ENCODE measurements at regions not wholly inside any gene's neighbourhood (a gene's known extent, or its start where the extent isn't known, plus 50 kb on each side); places are given as distances from the start of the nearest gene placed in this dataset.

DNA sequence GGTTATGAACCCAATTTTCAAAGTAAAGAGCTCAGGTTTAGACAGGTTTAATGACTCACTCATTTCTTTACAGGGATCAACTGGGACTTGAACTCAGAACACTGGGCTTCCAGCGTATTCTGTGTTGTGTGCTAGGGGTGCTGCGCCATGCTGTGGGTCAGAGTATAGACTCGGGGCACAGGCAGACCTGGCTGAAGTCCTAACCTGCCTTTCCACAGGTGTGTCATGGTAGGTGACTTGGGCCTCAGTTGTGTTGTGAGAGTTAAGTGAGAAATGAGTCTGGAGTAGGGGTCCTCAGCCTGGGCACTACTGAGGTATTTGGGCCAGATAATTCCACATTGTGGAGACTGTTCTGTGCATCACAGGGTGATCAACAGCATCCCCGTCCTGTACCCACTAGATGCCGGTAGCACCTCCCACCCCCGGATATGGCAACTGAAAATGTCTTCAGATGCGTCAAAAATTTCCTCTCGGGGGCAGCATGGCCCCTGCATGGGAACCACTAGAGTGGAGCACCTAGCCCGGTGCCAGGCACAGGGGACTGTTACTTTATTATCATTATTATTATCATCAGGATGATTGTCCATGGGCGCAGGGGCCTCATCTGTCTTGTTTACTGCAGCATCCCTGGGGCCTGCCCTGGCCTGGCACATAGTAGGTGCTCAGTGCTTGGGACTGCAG is 575.5 kb downstream of the PTPRU start:
- DNase-seq: no peak
- 82 to 86% methylated on average over 10 of the region's 10 CpGs for WGBS, 2 donors
- H3K36me3 ChIP-seq: no peaks in the 10 kb centered on the region
- H3K27me3 ChIP-seq: no peaks in the 10 kb centered on the region
- no peak overlapping the region for H3K4me3 ChIP-seq (replicated peaks in 1 of 3)
- intact Hi-C loops (cut with DNase I): no loop called here
- H3K4me1 ChIP-seq: no peaks in the 10 kb centered on the region
- no peak overlapping the region for H3K27ac ChIP-seq
- H3K9me3 ChIP-seq: no peaks in the 10 kb centered on the region
- TF ChIP-seq POLR2A (IDR thresholded peaks at IDR 0.05): no peak
- TF ChIP-seq, protein P1, sequence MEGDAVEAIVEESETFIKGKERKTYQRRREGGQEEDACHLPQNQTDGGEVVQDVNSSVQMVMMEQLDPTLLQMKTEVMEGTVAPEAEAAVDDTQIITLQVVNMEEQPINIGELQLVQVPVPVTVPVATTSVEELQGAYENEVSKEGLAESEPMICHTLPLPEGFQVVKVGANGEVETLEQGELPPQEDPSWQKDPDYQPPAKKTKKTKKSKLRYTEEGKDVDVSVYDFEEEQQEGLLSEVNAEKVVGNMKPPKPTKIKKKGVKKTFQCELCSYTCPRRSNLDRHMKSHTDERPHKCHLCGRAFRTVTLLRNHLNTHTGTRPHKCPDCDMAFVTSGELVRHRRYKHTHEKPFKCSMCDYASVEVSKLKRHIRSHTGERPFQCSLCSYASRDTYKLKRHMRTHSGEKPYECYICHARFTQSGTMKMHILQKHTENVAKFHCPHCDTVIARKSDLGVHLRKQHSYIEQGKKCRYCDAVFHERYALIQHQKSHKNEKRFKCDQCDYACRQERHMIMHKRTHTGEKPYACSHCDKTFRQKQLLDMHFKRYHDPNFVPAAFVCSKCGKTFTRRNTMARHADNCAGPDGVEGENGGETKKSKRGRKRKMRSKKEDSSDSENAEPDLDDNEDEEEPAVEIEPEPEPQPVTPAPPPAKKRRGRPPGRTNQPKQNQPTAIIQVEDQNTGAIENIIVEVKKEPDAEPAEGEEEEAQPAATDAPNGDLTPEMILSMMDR (IDR thresholded peaks at IDR 0.05): no peak

DNA sequence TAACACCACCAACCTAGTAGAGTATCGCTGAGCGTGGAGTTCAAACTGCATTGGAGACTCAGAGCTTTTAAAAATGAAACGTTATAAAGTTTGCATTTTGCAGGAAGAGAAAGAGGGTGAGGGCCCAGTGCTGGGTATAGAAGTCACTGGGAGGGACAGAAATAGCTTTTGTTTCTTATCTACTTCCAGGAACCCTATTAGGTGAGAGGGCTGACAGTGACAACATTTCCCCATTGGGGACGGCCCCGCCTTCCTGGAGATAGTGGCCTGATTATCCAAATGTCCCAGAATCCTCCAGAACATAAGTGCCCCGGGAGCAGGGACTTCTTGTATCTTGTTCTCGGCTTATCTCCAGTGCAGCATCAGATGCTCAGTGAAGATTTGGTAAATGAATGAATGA is 574.9 kb downstream of the PTPRU start:
- Histone ChIP-seq H3K4me3 (replicated peaks in 1 of 3) (no peak overlapping the region), H3K36me3 (no peaks in the 10 kb centered on the region), H3K27ac (no peak overlapping the region), H3K27me3 (no peaks in the 10 kb centered on the region), H3K4me1 (no peaks in the 10 kb centered on the region), H3K9me3 (no peaks in the 10 kb centered on the region)
- DNase-seq: no peak
- 64 to 71% methylated on average over 7 of the region's 7 CpGs for WGBS, 2 donors
- TF ChIP-seq, protein P1 (IDR thresholded peaks at IDR 0.05): no peak
- no peak for TF ChIP-seq POLR2A (IDR thresholded peaks at IDR 0.05)
- intact Hi-C loops (cut with DNase I): no loop called here

DNA sequence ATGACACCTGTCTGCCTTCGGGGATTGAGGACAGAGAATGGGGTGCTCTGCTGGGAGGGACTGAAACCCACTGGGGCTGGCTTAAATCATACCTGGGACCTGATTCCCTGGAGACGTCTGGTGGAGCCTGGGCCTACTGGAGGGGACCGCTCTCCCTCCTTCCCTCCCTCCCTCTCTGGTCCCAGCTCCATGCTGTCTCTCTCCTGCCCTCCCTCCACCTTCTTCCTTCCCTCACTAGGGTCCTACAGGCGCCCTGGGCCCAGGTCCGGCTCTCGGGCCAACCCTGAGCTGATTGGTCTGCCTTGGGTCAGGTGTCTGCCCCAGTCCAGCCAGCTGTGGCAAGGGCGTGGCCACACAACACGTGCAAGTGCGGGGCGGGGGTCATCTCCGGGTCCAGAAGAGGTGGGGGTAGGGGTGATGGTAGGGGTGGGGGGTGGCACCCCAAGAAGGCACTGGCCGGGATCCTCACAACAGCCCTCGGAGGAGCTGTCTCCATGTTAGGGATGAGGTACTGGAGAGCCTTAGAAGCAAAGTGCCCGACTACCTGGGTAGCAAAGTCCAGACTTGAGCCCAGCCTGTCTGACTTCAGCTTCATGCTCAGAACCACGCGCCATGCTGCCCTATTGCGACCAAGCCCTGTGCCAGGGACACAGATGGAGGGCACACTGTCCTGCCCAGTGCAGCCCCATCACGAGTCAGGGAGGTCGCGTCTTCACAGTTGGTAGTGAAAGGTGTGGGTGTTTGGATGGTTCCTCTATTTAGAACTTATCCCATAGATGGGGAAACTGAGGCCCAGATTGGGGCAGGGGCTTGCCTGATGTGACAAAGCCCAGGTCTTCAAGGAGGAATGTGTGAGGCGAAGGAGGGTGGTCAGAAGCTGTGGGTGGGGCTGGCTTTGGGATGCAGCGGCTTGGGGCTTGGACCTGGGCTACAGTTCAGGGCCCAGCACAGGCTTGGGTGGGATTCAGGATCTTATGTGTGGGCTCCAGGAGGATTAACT is 574.1 kb downstream of the PTPRU start:
- H3K27ac ChIP-seq: no peak overlapping the region
- H3K4me1 ChIP-seq: peaks cover under 1 to 5% of the 10 kb centered on the region in 2 donors
- 83 to 85% methylated on average over 19 of the region's 22 CpGs for WGBS, 2 donors
- H3K27me3 ChIP-seq: no peaks in the 10 kb centered on the region
- no peak for DNase-seq
- no peak for TF ChIP-seq POLR2A (IDR thresholded peaks at IDR 0.05)
- TF ChIP-seq, protein P1 (IDR thresholded peaks at IDR 0.05): no peak
- no peak overlapping the region for H3K4me3 ChIP-seq (replicated peaks in 1 of 3)
- intact Hi-C loops (cut with DNase I): no loop called here
- no peaks in the 10 kb centered on the region for H3K9me3 ChIP-seq
- no peaks in the 10 kb centered on the region for H3K36me3 ChIP-seq

DNA sequence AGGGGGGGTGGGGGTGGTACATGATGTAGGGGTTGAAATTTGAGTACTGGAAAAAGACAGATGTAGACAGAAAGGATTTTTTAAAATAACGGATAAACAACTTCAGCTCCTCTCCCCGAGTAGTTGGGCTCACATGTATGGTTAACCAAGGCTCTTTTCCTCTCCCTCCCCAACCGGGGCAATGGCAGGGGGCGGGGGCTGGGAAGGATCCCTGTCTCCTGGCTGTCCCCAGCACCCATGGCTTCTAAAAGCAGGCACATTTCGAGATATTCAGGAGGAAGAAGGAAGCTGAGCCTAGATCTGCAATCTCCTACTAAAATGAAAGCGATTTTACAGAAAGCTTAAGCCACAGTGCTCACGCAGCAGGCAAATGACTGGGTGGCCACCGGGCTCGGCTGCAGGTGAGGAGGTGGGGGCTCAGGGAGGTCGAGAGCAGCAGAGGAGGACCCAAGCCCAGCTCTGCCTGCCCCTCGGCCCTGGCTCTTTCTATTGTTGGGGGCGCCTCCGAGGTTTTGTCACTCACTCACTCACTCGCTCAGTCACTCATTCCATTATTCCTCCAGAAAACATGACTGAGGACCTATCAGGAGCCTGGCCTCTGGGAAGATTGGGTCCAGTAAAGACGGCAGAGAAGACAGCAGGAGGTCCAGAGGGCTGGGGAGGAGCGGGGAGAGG is 573.3 kb downstream of the PTPRU start:
- no peaks in the 10 kb centered on the region for H3K27me3 ChIP-seq
- no peak for TF ChIP-seq POLR2A (IDR thresholded peaks at IDR 0.05)
- TF ChIP-seq, protein P1 (IDR thresholded peaks at IDR 0.05): no peak
- H3K27ac ChIP-seq: no peak overlapping the region
- no peaks in the 10 kb centered on the region for H3K36me3 ChIP-seq
- WGBS, 2 donors: 67 to 68% methylated on average over 16 of the region's 16 CpGs
- DNase-seq: no peak
- H3K4me3 ChIP-seq (replicated peaks in 1 of 3): no peak overlapping the region
- H3K4me1 ChIP-seq: peaks cover 5 to 13% of the 10 kb centered on the region in 2 donors
- intact Hi-C loops (cut with DNase I): no loop called here
- no peaks in the 10 kb centered on the region for H3K9me3 ChIP-seq

Data from thyroid gland (tissue), 4 donors.